A549 (cell line): ENCODE measurements at regions not wholly inside any gene's neighbourhood (a gene's known extent, or its start where the extent isn't known, plus 50 kb on each side); places are given as distances from the start of the nearest gene placed in this dataset.

ENCODE experiments used
- ATOH8 ChIP-seq: fragments of 250-450 bp; sonication (Bioruptor Pico); IDR thresholded peaks from 2 replicates; pipeline ENCODE4 v1.5.0; 2020; ENCODE audit warnings: low read depth, mild to moderate bottlenecking, moderate library complexity
- CTCF ChIP-seq: fragments of >200 bp; sonication (Bioruptor Twin); formaldehyde crosslinking; IDR thresholded peaks from 3 replicates; pipeline ENCODE4 v1.5.1; 2016
- EP300 ChIP-seq, 2 experiments: fragments of >200 bp; sonication (Bioruptor Twin); formaldehyde crosslinking; IDR thresholded peaks; 2 replicates in 1 of 2; 3 replicates in 1 of 2; pipeline ENCODE4 v1.6.1; 2016 to 2017
- FOSL2 ChIP-seq, 2 experiments: fragments of 450-650 bp in 1 of 2; fragments of >200 bp in 1 of 2; sonication (Bioruptor Twin) in 1 of 2; formaldehyde crosslinking; IDR thresholded peaks; 2 replicates each; pipeline versions ENCODE4 v1.5.0 to v1.6.1; 2016 to 2020; ENCODE audit warnings: mild to moderate bottlenecking in 1 of 2, moderate library complexity in 1 of 2
- PBX3 ChIP-seq: IDR thresholded peaks from 2 replicates; pipeline ENCODE4 v1.6.1; 2012
- POLR2A ChIP-seq: IDR thresholded peaks from 2 replicates; pipeline ENCODE4 v1.6.1; 2012; ENCODE audit warnings: mild to moderate bottlenecking, low read length
- RAD21 ChIP-seq, 2 experiments: fragments of >200 bp in 1 of 2; sonication (Bioruptor Twin) in 1 of 2; formaldehyde crosslinking in 1 of 2; IDR thresholded peaks in 1 of 2; conservative IDR thresholded peaks in 1 of 2; 2 replicates in 1 of 2; 3 replicates in 1 of 2; pipeline ENCODE4 v1.6.1; 2012 to 2018; ENCODE audit warnings: inconsistent platforms in 1 of 2

- no peak for TF ChIP-seq CTCF
- 0 out of 2 replicates have a peak, but pooled peaks have one; percentile 19 for TF ChIP-seq FOSL2 (IDR thresholded peaks at IDR 0.05)
- peak; percentile 68 for TF ChIP-seq FOSL2 (CRISPR knock-in tag; IDR thresholded peaks at IDR 0.05)
- no peak for TF ChIP-seq POLR2A
- no peak for TF ChIP-seq RAD21 (conservative IDR thresholded peaks at IDR 0.05 in 1 of 2, IDR thresholded peaks at IDR 0.05 in 1 of 2)
- no peak for TF ChIP-seq PBX3
- no peak for TF ChIP-seq ATOH8 (CRISPR knock-in tag)
- TF ChIP-seq EP300 (IDR thresholded peaks at IDR 0.05) = no peak; a peak in 1 of 5 replicates
These were observed 306.9 kb downstream of the KLF5 start for GRCh38 chr13:73365681-73366080.
